ENCODE measurements at regions not wholly inside any gene's neighbourhood (a gene's known extent, or its start where the extent isn't known, plus 50 kb on each side); places are given as distances from the start of the nearest gene placed in this dataset.

GRCh38 chrX:128728943-128729342 is 676.7 kb upstream of the ACTRT1 start:
- CTCF ChIA-PET, result no interaction called here

GRCh38 chrX:128717635-128718578 is 665.7 kb upstream of the ACTRT1 start:
- no peaks in the 10 kb centered on the region for H3F3A ChIP-seq (ENCODE audit: low read length, unreplicated experiment)
- ATAC-seq (no peak), DNase-seq (no peak)
- no TSS peak for BruUV-seq (replicated peaks)
- no peaks in the 10 kb centered on the region for H3K79me2 ChIP-seq (ENCODE audit: low read length)
- no peak overlapping the region for H3K4me3 ChIP-seq (ENCODE audit: low read length)
- no peaks in the 10 kb centered on the region for H3K27me3 ChIP-seq (ENCODE audit: low read length)
- no peak overlapping the region for H2AFZ ChIP-seq (ENCODE audit: low read length)
- no peaks in the 10 kb centered on the region for H3K9me3 ChIP-seq (ENCODE audit: low read length)
- POLR2A ChIA-PET (ENCODE audit: unreplicated experiment), result no interaction called here
- intact Hi-C loops (cut with micrococcal nuclease), result no loop called here
- no peak overlapping the region for H3K9ac ChIP-seq (ENCODE audit: low read length)
- TF ChIP-seq EZH2 (IDR thresholded peaks at IDR 0.05; ENCODE audit: low read length, unreplicated experiment), result no peak
- no peak for TF ChIP-seq CTCF (conservative IDR thresholded peaks at IDR 0.05; ENCODE audit: low read depth, low read length)
- H3K36me3 ChIP-seq (ENCODE audit: low read depth, low read length), result no peaks in the 10 kb centered on the region
- no peaks in the 10 kb centered on the region for H3K9me2 ChIP-seq (replicated peaks; ENCODE audit: low read length)
- H3K27ac ChIP-seq (ENCODE audit: low read length), result no peak overlapping the region
- H3K4me1 ChIP-seq (ENCODE audit: insufficient read depth, low read length), result no peaks in the 10 kb centered on the region
- CTCF ChIA-PET, result no interaction called here
- no peaks in the 10 kb centered on the region for H4K20me1 ChIP-seq (ENCODE audit: low read length)
- H3K4me2 ChIP-seq (ENCODE audit: low read length), result no peak overlapping the region

More at GRCh38 chrX:128728943-128729342, 676.7 kb upstream of the ACTRT1 start:
- Histone ChIP-seq H3K4me1 (ENCODE audit: insufficient read depth, low read length) (no peaks in the 10 kb centered on the region), H2AFZ (ENCODE audit: low read length) (no peak overlapping the region), H3K9me3 (ENCODE audit: low read length) (no peaks in the 10 kb centered on the region), H3K27me3 (ENCODE audit: low read length) (no peaks in the 10 kb centered on the region), H3K4me3 (ENCODE audit: low read length) (no peak overlapping the region), H3K4me2 (ENCODE audit: low read length) (no peak overlapping the region), H3K9me2 (replicated peaks; ENCODE audit: low read length) (no peaks in the 10 kb centered on the region), H3F3A (ENCODE audit: low read length, unreplicated experiment) (no peaks in the 10 kb centered on the region), H3K79me2 (ENCODE audit: low read length) (no peaks in the 10 kb centered on the region), H4K20me1 (ENCODE audit: low read length) (no peaks in the 10 kb centered on the region), H3K9ac (ENCODE audit: low read length) (no peak overlapping the region), H3K36me3 (ENCODE audit: low read depth, low read length) (no peaks in the 10 kb centered on the region), H3K27ac (ENCODE audit: low read length) (no peak overlapping the region)
- intact Hi-C loops (cut with micrococcal nuclease), result no loop called here
- no peak for TF ChIP-seq EZH2phosphoT487 (IDR thresholded peaks at IDR 0.05; ENCODE audit: borderline replicate concordance, low read length)
- no peak for TF ChIP-seq EZH2 (IDR thresholded peaks at IDR 0.05; ENCODE audit: low read length, unreplicated experiment)
- TF ChIP-seq CTCF (conservative IDR thresholded peaks at IDR 0.05; ENCODE audit: low read depth, low read length), result no peak
- ATAC-seq (no peak), DNase-seq (no peak)
- BruUV-seq (replicated peaks), result no TSS peak
- POLR2A ChIA-PET (ENCODE audit: unreplicated experiment), result no interaction called here

- Histone ChIP-seq H3K27ac (ENCODE audit: low read length) (no peak overlapping the region), H3K4me2 (ENCODE audit: low read length) (no peak overlapping the region), H3K9ac (ENCODE audit: low read length) (no peak overlapping the region), H3K9me2 (replicated peaks; ENCODE audit: low read length) (no peaks in the 10 kb centered on the region), H2AFZ (ENCODE audit: low read length) (no peak overlapping the region), H3K4me3 (ENCODE audit: low read length) (no peak overlapping the region), H4K20me1 (ENCODE audit: low read length) (no peaks in the 10 kb centered on the region), H3K36me3 (ENCODE audit: low read depth, low read length) (no peaks in the 10 kb centered on the region), H3K27me3 (ENCODE audit: low read length) (no peaks in the 10 kb centered on the region), H3K9me3 (ENCODE audit: low read length) (no peaks in the 10 kb centered on the region), H3F3A (ENCODE audit: low read length, unreplicated experiment) (no peaks in the 10 kb centered on the region), H3K79me2 (ENCODE audit: low read length) (no peaks in the 10 kb centered on the region), H3K4me1 (ENCODE audit: insufficient read depth, low read length) (no peaks in the 10 kb centered on the region)
- no peak for ATAC-seq
- DNase-seq, result no peak
- TF ChIP-seq EZH2phosphoT487 (IDR thresholded peaks at IDR 0.05; ENCODE audit: borderline replicate concordance, low read length) (no peak), CTCF (conservative IDR thresholded peaks at IDR 0.05; ENCODE audit: low read depth, low read length) (no peak), EZH2 (IDR thresholded peaks at IDR 0.05; ENCODE audit: low read length, unreplicated experiment) (no peak)
- ChIA-PET POLR2A (ENCODE audit: unreplicated experiment) (no interaction called here), CTCF (no interaction called here)
- no TSS peak for BruUV-seq (replicated peaks)
- intact Hi-C loops (cut with micrococcal nuclease), result no loop called here
These were observed 662.2 kb upstream of the ACTRT1 start for GRCh38 chrX:128714425-128714824.
